ENCODE measurements at regions not wholly inside any gene's neighbourhood (a gene's known extent, or its start where the extent isn't known, plus 50 kb on each side); places are given as distances from the start of the nearest gene placed in this dataset.

- TF ChIP-seq SUZ12 (IDR thresholded peaks at IDR 0.05): no peak
- no peak for TF ChIP-seq FOXK2 (IDR thresholded peaks at IDR 0.05)
- TF ChIP-seq TARDBP (IDR thresholded peaks at IDR 0.05): no peak
- no peak for TF ChIP-seq ZNF384 (IDR thresholded peaks at IDR 0.05)
- no peak for TF ChIP-seq NFRKB (IDR thresholded peaks at IDR 0.05)
- TF ChIP-seq HDGF (IDR thresholded peaks at IDR 0.05; ENCODE audit: borderline replicate concordance): no peak
- TF ChIP-seq L3MBTL2 (conservative IDR thresholded peaks at IDR 0.05): no peak
- TF ChIP-seq FOXA1 (IDR thresholded peaks at IDR 0.05): no peak
- no peak for TF ChIP-seq LEF1 (IDR thresholded peaks at IDR 0.05; ENCODE audit: borderline replicate concordance)
- TF ChIP-seq BHLHE40 (IDR thresholded peaks at IDR 0.05; ENCODE audit: borderline replicate concordance): no peak
- TF ChIP-seq FOXM1 (IDR thresholded peaks at IDR 0.05; ENCODE audit: borderline replicate concordance): no peak
- TF ChIP-seq ARNT (IDR thresholded peaks at IDR 0.05): no peak
- no peak for TF ChIP-seq ELF4 (IDR thresholded peaks at IDR 0.05)
- no peak for TF ChIP-seq SP1 (IDR thresholded peaks at IDR 0.05)
Observed at GRCh38 chr11:112437096-112437495, 176.4 kb upstream of the PLET1 start.
